K562 (cell line): ENCODE measurements at regions not wholly inside any gene's neighbourhood (a gene's known extent, or its start where the extent isn't known, plus 50 kb on each side); places are given as distances from the start of the nearest gene placed in this dataset.

Source experiments
- ATAC-seq: fragments of 200-7000 bp; cut with Tn5 transposase; 3 replicates; pipeline ENCODE4 v1.9.1; 2020; ENCODE audit warnings: moderate library complexity
- BruUV-seq: library from RNA; stranded (reverse); fragments of 400-500 nt; replicated peaks from 2 replicates; lab custom pipeline; 2021; lab: Mats Ljungman, UMichigan
- CTCF ChIA-PET: fragments of 300-600 bp; formaldehyde crosslinking; extraction: SDS; loops from one replicate; lab custom pipeline; 2021; ENCODE audit warnings: low intra/inter-chr PET ratio; lab: Yijun Ruan, JAX
- POLR2A ChIA-PET: fragments of 300-600, 350-650 bp; sonication (Branson Sonifier 250); formaldehyde crosslinking; extraction: SDS; loops from one replicate; lab custom pipeline; 2021; ENCODE audit warnings: antibody characterized with exemption, inconsistent platforms; lab: Yijun Ruan, JAX
- DNase-seq, 4 experiments: peaks; one replicate each; pipeline versions ENCODE4 v3.0.0 to v3.0.0-alpha.2; 2011 to 2018; ENCODE audit warnings: low spot score in 3 of 4, mixed read lengths in 3 of 4; ENCODE audit errors: extremely low read depth in 1 of 4
- FAIRE-seq: peaks from 2 replicates; lab custom pipeline; 2011; peaks lifted over from hg19 to GRCh38; lab: Jason Lieb, UNC
- H2AFZ ChIP-seq: 2 replicates; pipeline ENCODE4 v1.6.0; 2011; ENCODE audit warnings: low read depth, low read length, control low read depth, inconsistent platforms
- H3K27ac ChIP-seq: fragments of 200-600 bp; 3 replicates; pipeline ENCODE4 v1.8.0; 2011; ENCODE audit warnings: low read depth, mild to moderate bottlenecking, control low read depth, inconsistent platforms, low read length, moderate library complexity, mixed read lengths; ENCODE audit errors: extremely low read depth
- H3K27me3 ChIP-seq, 2 experiments: fragments of 300-600 bp in 1 of 2; 2 replicates in 1 of 2; 3 replicates in 1 of 2; pipeline versions ENCODE4 v1.6.0 to v1.8.0; 2011; ENCODE audit warnings: inconsistent platforms in 2 of 2, low read length in 2 of 2, mild to moderate bottlenecking in 1 of 2, mixed read lengths in 1 of 2, moderate library complexity in 1 of 2; ENCODE audit not compliant: control insufficient read depth in 2 of 2, insufficient read depth in 2 of 2
- H3K36me3 ChIP-seq: fragments of 300-600 bp; 3 replicates; pipeline ENCODE4 v1.8.0; 2011; ENCODE audit warnings: mild to moderate bottlenecking, low read length, inconsistent platforms; ENCODE audit not compliant: control insufficient read depth, insufficient read depth
- H3K4me1 ChIP-seq, 2 experiments: fragments of 200-600 bp in 1 of 2; replicated peaks in 1 of 2; 2 replicates in 1 of 2; 3 replicates in 1 of 2; pipeline versions ENCODE4 v1.5.1 to v1.8.0; 2011; ENCODE audit warnings: inconsistent platforms in 2 of 2, low read length in 2 of 2, mild to moderate bottlenecking in 1 of 2, mixed read lengths in 1 of 2, moderate library complexity in 1 of 2; ENCODE audit not compliant: control insufficient read depth in 2 of 2, insufficient read depth in 2 of 2
- H3K4me2 ChIP-seq: 2 replicates; pipeline ENCODE4 v1.6.1; 2011; ENCODE audit warnings: low read length, control low read depth, inconsistent platforms, mixed read lengths; ENCODE audit not compliant: insufficient read depth
- H3K4me3 ChIP-seq: fragments of 200-600 bp; sonication (generic), shearing (Covaris generic); 2 replicates; pipeline ENCODE4 v1.5.1; 2016; ENCODE audit warnings: control low read depth, inconsistent platforms
- H3K79me2 ChIP-seq: fragments of 200-600 bp; 3 replicates; pipeline ENCODE4 v1.8.0; 2011; ENCODE audit warnings: low read length, inconsistent platforms; ENCODE audit not compliant: control insufficient read depth, insufficient read depth
- H3K9ac ChIP-seq, 2 experiments: 2 replicates each; pipeline versions ENCODE4 v1.6.0 to v1.6.1; 2011; ENCODE audit warnings: low read depth in 2 of 2, low read length in 2 of 2, control low read depth in 1 of 2, inconsistent platforms in 1 of 2, mild to moderate bottlenecking in 1 of 2, mixed read lengths in 1 of 2; ENCODE audit not compliant: insufficient read depth in 1 of 2
- H3K9me1 ChIP-seq: one replicate; pipeline ENCODE4 v1.6.0; 2011; ENCODE audit warnings: inconsistent platforms, mild to moderate bottlenecking, low read length, moderate library complexity; ENCODE audit not compliant: control insufficient read depth, insufficient read depth
- H3K9me3 ChIP-seq: replicated peaks from 2 replicates; pipeline ENCODE4 v1.5.1; 2011; ENCODE audit warnings: low read depth, low read length, inconsistent platforms; ENCODE audit not compliant: control insufficient read depth, insufficient read depth
- H4K20me1 ChIP-seq: replicated peaks from 2 replicates; pipeline ENCODE4 v1.6.1; 2011; ENCODE audit warnings: low read length, inconsistent platforms, mixed read lengths; ENCODE audit not compliant: control insufficient read depth, insufficient read depth
- BRCA1 ChIP-seq, 2 experiments: fragments of 450-650 bp in 1 of 2; sonication (generic) in 1 of 2; formaldehyde crosslinking in 1 of 2; IDR thresholded peaks; 2 replicates each; pipeline versions ENCODE4 v1.5.0 to v1.6.1; 2017 to 2020; ENCODE audit warnings: mild to moderate bottlenecking in 1 of 2, missing genetic modification reagents in 1 of 2
- LARP7 ChIP-seq: fragments of 450-650 bp; IDR thresholded peaks from 2 replicates; pipeline ENCODE4 v1.6.1; 2016
- NFIC ChIP-seq: fragments of 450-650 bp; IDR thresholded peaks from 2 replicates; pipeline ENCODE4 v1.6.1; 2017; ENCODE audit warnings: mild to moderate bottlenecking, inconsistent platforms
- NFIX ChIP-seq: fragments of 250-450 bp; sonication (Bioruptor Pico); IDR thresholded peaks from 2 replicates; pipeline ENCODE4 v1.4.0; 2020; ENCODE audit warnings: low read depth, mild to moderate bottlenecking, moderate library complexity
- ZNF12 ChIP-seq: sonication (generic); formaldehyde crosslinking; IDR thresholded peaks from 2 replicates; pipeline ENCODE4 v1.4.0; 2020; ENCODE audit warnings: mild to moderate bottlenecking, missing genetic modification reagents
- WGBS: fragments of 100-300 bp; shearing (Covaris generic); methylation state at CpG from one replicate; pipeline ENCODE4 v1.1.6; 2016; ENCODE audit warnings: low coverage, mixed read lengths; ENCODE audit not compliant: insufficient coverage; ENCODE audit errors: missing lambda C conversion rate; 5-methylcytosine and 5-hydroxymethylcytosine counted together
- in situ Hi-C: fragments of 300-500 bp; cut with MboI; formaldehyde crosslinking; loops from 4 replicates; pipeline ENCODE4 v1.15.0; 2018; ENCODE audit warnings: inconsistent platforms, mixed read lengths
- intact Hi-C: fragments of 100-400 bp; cut with micrococcal nuclease; formaldehyde crosslinking; loops from 2 replicates; pipeline ENCODE4 v1.14.2; 2022

- FAIRE-seq = no peak
- H3K27ac ChIP-seq = no peak overlapping the region
- WGBS = 0% methylated on average over 3 of the region's 3 CpGs
- DNase-seq = no peak
- no peak overlapping the region for H3K9ac ChIP-seq
- in situ Hi-C loops = no loop called here
- H2AFZ ChIP-seq = no peak overlapping the region
- no peak for ATAC-seq
- no peak overlapping the region for H3K4me2 ChIP-seq
- H3K9me3 ChIP-seq = no peaks in the 10 kb centered on the region
- no peaks in the 10 kb centered on the region for H3K4me1 ChIP-seq
- no peak overlapping the region for H3K4me3 ChIP-seq
- CTCF ChIA-PET = no interaction called here
- TF ChIP-seq NFIC = peak; percentile 95
- peak; percentile 89 for TF ChIP-seq NFIX (CRISPR knock-in tag)
- TF ChIP-seq ZNF12 (CRISPR knock-in tag) = peak; percentile 54; the same call in 1 of the 2 replicates
- no peak for TF ChIP-seq BRCA1 (IDR thresholded peaks at IDR 0.05)
- no peak for TF ChIP-seq BRCA1 (CRISPR knock-in tag; IDR thresholded peaks at IDR 0.05)
- TF ChIP-seq, all 486 proteins: peak for 3
- no peaks in the 10 kb centered on the region for H3K9me1 ChIP-seq
- H4K20me1 ChIP-seq = no peaks in the 10 kb centered on the region
- H3K79me2 ChIP-seq = no peaks in the 10 kb centered on the region
- no peaks in the 10 kb centered on the region for H3K27me3 ChIP-seq
- intact Hi-C loops = no loop called here
- no peaks in the 10 kb centered on the region for H3K36me3 ChIP-seq
- POLR2A ChIA-PET = no interaction called here
- no TSS peak for BruUV-seq
Observed at GRCh38 chr5:118451697-118452247, 536.6 kb downstream of the DTWD2 start.

DNA sequence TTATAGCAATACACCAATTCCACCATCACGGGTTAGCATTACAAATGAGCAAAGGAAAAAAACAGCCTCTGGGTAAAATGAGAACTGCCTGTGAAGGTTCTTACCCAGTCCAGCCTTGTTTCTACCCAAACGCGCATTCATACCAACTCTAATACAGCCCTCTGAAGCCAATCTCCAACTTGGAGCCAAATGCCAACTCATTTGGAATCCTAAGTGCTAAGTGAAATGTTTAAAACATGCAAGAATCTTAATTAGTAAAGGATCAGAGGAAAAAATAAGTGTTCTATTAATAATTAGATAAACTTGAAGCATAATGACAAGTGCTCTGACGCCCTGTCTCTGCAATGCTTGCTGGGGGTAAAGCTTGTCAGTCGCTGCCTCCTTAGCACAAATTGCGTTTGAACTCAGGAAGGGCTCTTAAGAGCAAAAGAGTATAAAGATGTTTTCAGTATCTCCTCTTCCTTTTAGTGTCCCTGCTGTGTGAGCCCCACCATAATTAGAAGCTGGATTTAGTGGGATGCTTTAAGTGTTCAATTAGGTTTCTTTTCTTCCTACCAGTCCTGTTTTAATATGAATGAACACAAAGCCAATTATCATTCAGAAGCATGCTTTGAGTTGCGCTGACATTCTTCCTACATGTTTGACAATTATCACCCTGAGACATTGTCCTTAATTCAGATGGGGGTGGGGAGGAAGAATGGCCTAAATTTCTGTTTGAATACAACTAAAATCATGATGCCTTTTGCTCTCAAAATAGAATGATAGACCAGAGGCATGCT lies 537.6 kb downstream of the DTWD2 start:
- Histone ChIP-seq H3K4me3 (no peak overlapping the region), H3K79me2 (no peaks in the 10 kb centered on the region), H3K27ac (no peak overlapping the region), H3K4me2 (no peak overlapping the region), H3K9me1 (no peaks in the 10 kb centered on the region), H4K20me1 (no peaks in the 10 kb centered on the region)
- ATAC-seq = no peak
- no TSS peak for BruUV-seq
- no peak for DNase-seq
- in situ Hi-C loops (no loop called here), intact Hi-C loops (no loop called here)
- TF ChIP-seq LARP7 = no peak
- TF ChIP-seq, all 486 proteins: peak for 0
- H3K9me3 ChIP-seq = no peaks in the 10 kb centered on the region
- H3K4me1 ChIP-seq = no peaks in the 10 kb centered on the region
- H3K9ac ChIP-seq = no peak overlapping the region
- ChIA-PET POLR2A (interaction anchor here (0.7 kb wide), 1 partner anchor 20 kb away, joined by 3 read pairs; no protein-coding TSS in a partner anchor), CTCF (no interaction called here)
- H3K27me3 ChIP-seq = no peaks in the 10 kb centered on the region
- no peak for FAIRE-seq
- H2AFZ ChIP-seq = no peak overlapping the region
- 2% methylated on average over 7 of the region's 7 CpGs for WGBS
- H3K36me3 ChIP-seq = no peaks in the 10 kb centered on the region
